Naive B cell (primary cell): ENCODE measurements at regions not wholly inside any gene's neighbourhood (a gene's known extent, or its start where the extent isn't known, plus 50 kb on each side); places are given as distances from the start of the nearest gene placed in this dataset.

ENCODE experiments used
- ATAC-seq, 2 donors: fragments of 150-1000 bp; cut with Tn5 transposase; 2 replicates each; pipeline ENCODE4 v1.10.0; 2021; ENCODE audit warnings: low read depth in 2 of 2, mild to moderate bottlenecking in 2 of 2, moderate library complexity in 2 of 2
- DNase-seq: peaks from one replicate; pipeline ENCODE4 v3.0.0; 2022
- H3K27ac Mint-ChIP-seq, 6 donors: one replicate each; pipeline ENCODE4 v1.8.0; 2020 to 2022; ENCODE audit warnings: mild to moderate bottlenecking in 6 of 6, mixed read lengths in 6 of 6, moderate library complexity in 5 of 6, inconsistent platforms in 2 of 6
- H3K27me3 Mint-ChIP-seq, 3 donors: one replicate each; pipeline ENCODE4 v1.8.0; 2021 to 2022; ENCODE audit warnings: mixed read lengths in 3 of 3, mild to moderate bottlenecking in 1 of 3
- H3K36me3 Mint-ChIP-seq, 2 donors: one replicate each; pipeline ENCODE4 v1.8.0; 2020 to 2022; ENCODE audit warnings: mixed read lengths in 2 of 2, inconsistent platforms in 1 of 2, mild to moderate bottlenecking in 1 of 2
- H3K4me1 Mint-ChIP-seq, 3 donors: one replicate each; pipeline ENCODE4 v1.8.0; 2020 to 2022; ENCODE audit warnings: mixed read lengths in 3 of 3, inconsistent platforms in 1 of 3, mild to moderate bottlenecking in 1 of 3, moderate library complexity in 1 of 3
- H3K4me3 Mint-ChIP-seq, 8 donors: one replicate each; pipeline ENCODE4 v1.8.0; 2020 to 2022; ENCODE audit warnings: mild to moderate bottlenecking in 8 of 8, mixed read lengths in 8 of 8, moderate library complexity in 8 of 8, inconsistent platforms in 2 of 8
- H3K9me3 Mint-ChIP-seq, 7 donors: one replicate each; pipeline ENCODE4 v1.8.0; 2020 to 2022; ENCODE audit warnings: mixed read lengths in 7 of 7, mild to moderate bottlenecking in 5 of 7, inconsistent platforms in 2 of 7, moderate library complexity in 1 of 7

DNA sequence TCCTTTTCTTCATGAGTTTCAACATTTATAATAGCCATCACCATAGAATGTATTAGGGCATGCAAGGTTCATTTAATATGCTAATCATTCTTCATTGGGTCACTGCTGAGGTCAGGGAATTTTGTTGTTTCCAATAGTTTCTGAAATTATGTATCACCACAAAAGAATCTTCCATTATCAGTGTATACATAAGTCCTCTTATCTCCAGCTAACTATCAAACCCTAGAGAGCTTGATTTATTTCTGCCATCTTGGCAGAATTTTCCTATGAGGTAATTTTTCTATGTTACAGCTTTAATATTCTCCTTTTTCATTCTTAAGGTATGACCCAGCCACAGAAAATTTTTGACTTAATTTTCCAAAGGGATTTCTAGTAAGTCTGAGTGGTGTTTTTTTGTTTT is 415.0 kb upstream of the SLITRK1 start:
- Mint-ChIP-seq H3K27me3 (no peaks in the 10 kb centered on the region), H3K9me3 (peaks cover 0 to 6% (median 0%) of the 10 kb centered on the region in 7 donors)
- no peak for ATAC-seq

DNA sequence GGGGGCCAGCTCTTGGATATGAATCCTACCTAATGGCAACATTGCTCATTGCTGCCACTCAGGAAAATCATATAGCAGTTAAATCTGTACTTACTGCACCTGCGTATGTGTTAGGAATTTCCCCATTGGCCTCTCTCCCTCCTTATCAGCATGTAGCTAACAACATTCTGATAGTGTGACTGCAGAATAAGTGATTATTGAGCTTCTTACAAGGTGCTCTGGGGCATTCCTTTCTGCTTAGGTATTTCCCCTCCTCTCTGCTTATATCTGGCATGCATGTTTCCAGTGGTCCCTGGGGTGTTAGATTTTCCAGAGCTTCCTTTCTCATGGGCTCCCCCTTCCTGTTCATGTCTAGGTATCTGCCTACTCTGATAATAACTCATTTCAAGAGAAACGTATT is 414.1 kb upstream of the SLITRK1 start:
- Mint-ChIP-seq H3K36me3 (no peaks in the 10 kb centered on the region), H3K27ac (no peak overlapping the region), H3K4me1 (no peaks in the 10 kb centered on the region), H3K27me3 (no peaks in the 10 kb centered on the region), H3K4me3 (no peak overlapping the region), H3K9me3 (peaks cover 0 to 6% (median 0%) of the 10 kb centered on the region in 7 donors)
- DNase-seq, result no peak
- no peak for ATAC-seq

More for the DNA sequence above, 415.0 kb upstream of the SLITRK1 start:
- no peak overlapping the region for H3K27ac Mint-ChIP-seq
- no peak overlapping the region for H3K4me3 Mint-ChIP-seq
- no peak for DNase-seq
- H3K36me3 Mint-ChIP-seq, result no peaks in the 10 kb centered on the region
- H3K4me1 Mint-ChIP-seq, result no peaks in the 10 kb centered on the region

DNA sequence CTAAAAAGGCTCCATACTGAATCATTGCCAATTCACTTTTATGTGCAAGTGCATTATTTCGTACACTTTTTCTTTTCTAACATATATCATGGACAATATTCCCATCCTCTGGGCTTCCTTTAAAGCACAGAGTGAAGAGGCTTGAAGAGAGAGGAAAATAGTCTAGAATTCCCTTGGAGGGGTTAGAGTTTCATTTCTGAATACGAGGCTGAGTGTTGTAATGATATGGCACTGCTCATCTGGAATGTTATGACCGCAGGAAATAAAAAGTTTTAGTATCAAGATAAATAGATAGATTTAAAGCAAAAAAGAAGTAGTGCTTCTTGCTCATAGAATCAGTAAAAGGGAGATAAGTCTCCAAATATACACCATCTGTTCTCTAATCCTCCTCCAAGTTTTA is 412.3 kb upstream of the SLITRK1 start:
- no peaks in the 10 kb centered on the region for H3K4me1 Mint-ChIP-seq
- no peaks in the 10 kb centered on the region for H3K36me3 Mint-ChIP-seq
- H3K4me3 Mint-ChIP-seq, result no peak overlapping the region
- no peak overlapping the region for H3K27ac Mint-ChIP-seq
- DNase-seq (no peak), ATAC-seq (no peak)
- H3K9me3 Mint-ChIP-seq, result peaks cover 0 to 4% (median 0%) of the 10 kb centered on the region in 7 donors
- H3K27me3 Mint-ChIP-seq, result no peaks in the 10 kb centered on the region

DNA sequence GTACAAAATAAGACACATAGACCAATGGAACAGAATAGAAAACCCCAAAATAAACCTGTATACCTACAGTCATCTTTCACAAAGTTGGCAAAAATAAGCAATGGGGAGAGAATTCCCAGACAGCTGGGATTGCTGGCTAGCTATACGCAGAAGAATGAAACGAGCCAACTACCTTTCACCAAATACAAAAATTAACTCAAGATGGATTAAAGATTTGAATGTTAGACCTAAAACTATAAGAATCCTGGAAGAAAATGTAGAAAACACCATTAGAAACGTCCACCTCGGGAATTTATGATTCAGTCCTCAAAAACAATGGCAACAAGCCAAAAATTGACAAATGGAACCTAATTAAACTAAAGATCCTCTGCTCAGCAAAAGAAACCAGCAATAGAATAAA is 408.1 kb upstream of the SLITRK1 start:
- H3K36me3 Mint-ChIP-seq, result no peaks in the 10 kb centered on the region
- no peak overlapping the region for H3K27ac Mint-ChIP-seq
- ATAC-seq (no peak), DNase-seq (no peak)
- H3K27me3 Mint-ChIP-seq, result no peaks in the 10 kb centered on the region
- peaks cover 0 to 5% (median 2%) of the 10 kb centered on the region in 7 donors for H3K9me3 Mint-ChIP-seq
- no peaks in the 10 kb centered on the region for H3K4me1 Mint-ChIP-seq
- no peak overlapping the region for H3K4me3 Mint-ChIP-seq

DNA sequence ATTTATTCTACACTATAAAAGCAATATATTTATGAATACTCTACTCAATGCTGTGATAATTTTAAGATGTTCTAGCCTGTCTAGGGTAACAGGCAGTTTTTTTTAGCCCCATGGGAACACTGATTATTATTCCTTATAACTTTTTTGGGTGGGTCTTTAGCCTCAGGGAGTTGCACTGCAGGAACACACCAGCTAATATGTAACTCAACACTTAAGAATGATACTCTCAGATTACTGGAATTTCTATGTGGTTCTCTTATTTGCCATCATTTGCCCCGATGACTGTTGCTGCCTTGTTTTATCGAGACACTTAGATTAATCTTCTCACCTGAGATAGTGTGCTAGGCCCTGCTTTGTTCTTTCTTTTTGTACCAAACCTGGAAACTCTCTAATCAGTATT is 396.9 kb upstream of the SLITRK1 start:
- ATAC-seq, result no peak
- Mint-ChIP-seq H3K27me3 (no peaks in the 10 kb centered on the region), H3K9me3 (peaks cover 0 to 5% (median 0%) of the 10 kb centered on the region in 7 donors), H3K4me1 (no peaks in the 10 kb centered on the region), H3K4me3 (no peak overlapping the region), H3K27ac (no peak overlapping the region), H3K36me3 (no peaks in the 10 kb centered on the region)
- no peak for DNase-seq

DNA sequence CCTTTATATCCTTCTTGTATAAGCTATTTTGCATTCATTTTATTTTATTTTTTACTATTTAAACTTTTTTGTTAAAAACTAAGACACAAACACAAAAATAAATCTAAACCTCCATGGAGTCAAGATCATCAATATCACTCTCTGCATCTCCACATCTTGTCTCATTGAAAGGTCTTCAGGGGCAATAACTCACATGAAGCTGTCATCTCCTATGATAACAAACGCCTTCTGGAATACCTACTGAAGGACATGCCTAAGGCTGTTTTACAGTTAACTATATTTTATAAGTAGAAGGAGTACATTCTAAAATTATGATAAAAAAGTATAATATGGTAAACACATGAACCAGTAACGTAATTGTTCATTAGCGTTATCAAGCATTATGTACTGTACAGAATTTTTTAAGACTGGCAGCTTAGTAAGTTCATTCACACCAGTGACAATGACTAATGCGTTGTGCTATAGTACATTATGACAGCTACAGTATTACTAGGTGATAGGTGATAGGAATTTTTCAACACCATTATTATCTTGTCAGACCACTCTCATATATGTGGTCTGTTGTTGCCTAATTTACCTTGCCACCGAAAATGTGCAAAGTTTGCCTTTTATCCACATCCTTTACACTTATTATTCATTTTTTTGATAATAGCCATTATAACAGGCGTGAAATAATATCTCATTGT is 390.7 kb upstream of the SLITRK1 start:
- no peak overlapping the region for H3K4me3 Mint-ChIP-seq

DNA sequence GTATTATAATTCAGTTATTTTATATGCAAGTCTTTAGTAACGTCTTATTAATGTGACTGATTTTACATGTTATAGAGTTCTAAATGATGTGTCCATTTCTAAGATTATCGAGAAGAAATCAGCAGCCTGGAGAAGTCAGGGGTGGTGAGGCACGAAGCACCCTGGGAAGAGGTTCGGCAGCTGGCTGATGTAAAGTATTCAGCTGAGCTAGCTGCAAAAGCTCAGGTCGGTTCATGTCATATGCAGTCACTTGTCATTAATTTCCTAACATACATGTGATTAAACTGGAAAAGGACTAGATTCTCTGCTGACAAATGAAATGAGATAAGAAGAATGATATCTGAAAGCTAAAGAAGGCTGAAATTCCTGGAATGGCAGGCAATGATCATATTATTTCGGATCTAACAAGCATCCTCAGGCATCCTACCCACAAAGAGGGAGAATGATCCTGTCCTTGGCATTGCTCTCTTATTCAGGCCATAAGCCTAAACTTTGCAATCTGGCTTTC is 383.0 kb upstream of the SLITRK1 start:
- DNase-seq, result no peak
- Mint-ChIP-seq H3K4me1 (no peaks in the 10 kb centered on the region), H3K36me3 (no peaks in the 10 kb centered on the region), H3K9me3 (peaks cover 0 to 5% (median 0%) of the 10 kb centered on the region in 7 donors), H3K27ac (no peak overlapping the region), H3K4me3 (no peak overlapping the region), H3K27me3 (no peaks in the 10 kb centered on the region)
- ATAC-seq, result no peak

More for the DNA sequence above, 390.7 kb upstream of the SLITRK1 start:
- no peak for DNase-seq
- H3K4me1 Mint-ChIP-seq, result no peaks in the 10 kb centered on the region
- ATAC-seq, result no peak
- peaks cover 0 to 5% (median 0%) of the 10 kb centered on the region in 7 donors for H3K9me3 Mint-ChIP-seq
- H3K36me3 Mint-ChIP-seq, result no peaks in the 10 kb centered on the region
- no peaks in the 10 kb centered on the region for H3K27me3 Mint-ChIP-seq
- H3K27ac Mint-ChIP-seq, result no peak overlapping the region

DNA sequence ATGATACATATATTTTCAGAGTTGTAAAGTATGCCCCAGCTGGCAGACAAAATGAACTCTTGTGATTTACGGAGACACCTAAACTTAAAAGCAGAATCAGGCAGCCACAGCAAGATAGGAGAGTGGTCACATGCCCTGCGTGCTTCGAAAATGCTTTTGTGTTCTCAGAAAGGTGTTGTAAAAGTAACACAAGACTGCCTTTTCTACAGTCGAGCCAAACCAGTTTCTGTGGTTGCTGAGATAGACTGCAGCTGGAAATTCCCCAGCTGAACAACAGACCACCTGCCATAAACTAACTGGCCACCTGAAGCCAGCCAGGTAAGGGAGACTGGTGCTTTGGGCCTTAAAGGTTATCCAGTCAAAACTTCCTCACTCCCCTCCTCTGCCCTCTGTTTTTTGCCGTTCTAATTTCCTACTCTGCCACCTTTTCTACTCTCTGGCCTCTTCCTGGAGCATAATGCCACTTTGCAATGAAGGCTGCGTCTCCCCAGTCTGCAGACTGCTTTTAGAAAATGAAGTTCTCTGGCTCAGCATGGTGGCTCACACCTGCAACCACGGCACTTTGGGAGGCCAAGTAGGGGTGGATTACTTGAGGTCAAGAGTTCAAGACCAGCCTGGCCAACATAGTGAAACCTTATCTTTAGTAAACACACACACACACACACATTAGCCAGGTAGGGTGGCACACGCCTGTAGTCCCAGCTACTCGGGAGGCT is 381.2 kb upstream of the SLITRK1 start:
- Mint-ChIP-seq H3K36me3 (no peaks in the 10 kb centered on the region), H3K27me3 (no peaks in the 10 kb centered on the region), H3K27ac (no peak overlapping the region), H3K9me3 (peaks cover 0 to 5% (median 0%) of the 10 kb centered on the region in 7 donors), H3K4me1 (no peaks in the 10 kb centered on the region), H3K4me3 (no peak overlapping the region)
- ATAC-seq (no peak), DNase-seq (no peak)

DNA sequence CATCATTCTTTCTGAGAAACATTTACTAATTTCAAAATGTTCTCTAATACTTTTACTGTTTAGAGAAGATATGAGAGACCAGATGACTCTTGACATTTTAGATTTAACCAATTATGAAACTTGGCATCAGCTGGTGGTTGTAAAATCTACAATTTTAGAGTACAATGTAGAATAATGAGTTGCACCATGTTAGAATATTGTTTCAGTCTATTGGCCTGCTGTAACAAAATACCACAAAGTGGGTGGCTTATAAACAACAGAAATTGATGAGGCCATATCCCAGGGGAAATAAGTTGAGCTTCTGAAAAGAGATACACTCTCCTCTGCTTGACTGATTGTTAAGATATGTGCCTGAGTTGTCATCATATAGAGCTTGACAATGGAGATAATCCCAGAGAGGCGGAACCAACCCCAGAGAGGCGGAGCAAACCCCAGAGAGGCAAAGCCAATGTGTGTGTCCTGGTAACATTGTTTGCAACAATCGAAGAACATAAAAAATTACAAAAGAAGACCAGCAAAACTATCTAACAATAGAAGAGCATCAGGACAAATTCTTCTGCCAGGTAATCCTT is 373.0 kb upstream of the SLITRK1 start:
- no peak for ATAC-seq
- no peak for DNase-seq
- Mint-ChIP-seq H3K9me3 (peaks cover 0 to 24% (median 9%) of the 10 kb centered on the region in 7 donors), H3K4me3 (peak overlapping the region in 1 of 8 donors; percentile 1), H3K4me1 (no peaks in the 10 kb centered on the region), H3K36me3 (no peaks in the 10 kb centered on the region), H3K27ac (no peak overlapping the region), H3K27me3 (no peaks in the 10 kb centered on the region)

DNA sequence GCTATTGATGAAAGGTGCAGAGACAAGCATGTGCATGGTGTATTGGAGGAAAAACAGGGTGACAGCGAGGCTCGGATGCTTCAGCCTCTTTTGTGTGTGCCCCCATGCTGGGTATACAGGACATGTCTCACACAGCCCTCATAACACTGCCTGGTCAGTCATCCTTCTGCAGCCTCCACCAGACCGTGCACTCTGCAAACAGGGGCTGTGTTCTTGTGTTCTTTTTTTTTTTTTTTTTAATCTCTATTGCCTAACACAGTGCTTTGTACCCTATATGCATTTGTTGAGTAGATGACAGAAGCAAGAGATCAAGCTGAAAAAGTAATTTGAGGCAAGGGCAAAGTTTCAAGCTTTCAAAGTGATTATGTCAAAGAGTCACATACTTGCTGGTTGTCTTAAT is 367.2 kb upstream of the SLITRK1 start:
- Mint-ChIP-seq H3K27me3 (no peaks in the 10 kb centered on the region), H3K36me3 (no peaks in the 10 kb centered on the region), H3K4me3 (no peak overlapping the region), H3K4me1 (no peaks in the 10 kb centered on the region), H3K9me3 (peaks cover 0 to 24% (median 7%) of the 10 kb centered on the region in 7 donors), H3K27ac (no peak overlapping the region)
- no peak for DNase-seq
- ATAC-seq, result no peak

DNA sequence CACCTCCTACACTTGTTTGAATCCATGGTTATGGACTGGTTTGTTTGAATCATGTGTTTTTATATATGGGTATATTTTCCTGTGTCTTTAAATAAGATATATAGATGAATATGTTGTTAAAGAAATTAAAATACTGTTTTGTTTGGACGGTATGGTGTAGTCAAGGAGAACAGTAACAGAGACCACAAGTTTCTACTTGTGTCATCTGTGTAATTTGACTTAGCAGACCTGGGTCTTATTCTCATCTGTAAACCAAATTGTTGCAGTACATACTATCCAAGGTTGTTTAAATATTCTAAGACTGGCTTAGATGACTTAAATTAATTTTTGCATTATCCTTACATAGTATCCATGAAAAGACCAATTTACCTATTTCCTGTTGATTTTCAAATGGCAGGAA is 361.1 kb upstream of the SLITRK1 start:
- Mint-ChIP-seq H3K9me3 (peaks cover 0 to 2% (median 0%) of the 10 kb centered on the region in 7 donors), H3K27ac (no peak overlapping the region), H3K4me1 (no peaks in the 10 kb centered on the region), H3K27me3 (no peaks in the 10 kb centered on the region), H3K36me3 (no peaks in the 10 kb centered on the region), H3K4me3 (no peak overlapping the region)
- ATAC-seq (no peak), DNase-seq (no peak)

DNA sequence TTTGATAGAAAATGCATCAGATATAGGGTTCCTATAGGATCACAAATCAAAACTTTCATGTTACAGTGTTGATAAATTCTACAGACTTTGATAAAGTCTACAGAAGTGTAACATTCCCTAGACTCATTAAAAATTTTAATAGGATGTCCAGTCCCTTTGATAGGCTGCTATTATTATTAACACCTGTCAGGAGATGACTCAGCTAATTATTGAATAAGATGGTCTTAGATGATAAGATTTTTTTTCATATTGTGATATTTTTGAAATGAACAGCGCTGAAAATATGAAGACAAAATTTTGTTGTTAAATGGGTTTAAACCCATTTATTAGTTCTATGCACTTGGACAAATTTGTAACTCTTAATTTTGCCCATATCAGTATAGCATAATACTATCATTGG is 356.8 kb upstream of the SLITRK1 start:
- DNase-seq (no peak), ATAC-seq (no peak)
- Mint-ChIP-seq H3K27ac (no peak overlapping the region), H3K4me3 (no peak overlapping the region), H3K27me3 (no peaks in the 10 kb centered on the region), H3K9me3 (peaks cover 0 to 2% (median 0%) of the 10 kb centered on the region in 7 donors), H3K4me1 (no peaks in the 10 kb centered on the region), H3K36me3 (no peaks in the 10 kb centered on the region)

DNA sequence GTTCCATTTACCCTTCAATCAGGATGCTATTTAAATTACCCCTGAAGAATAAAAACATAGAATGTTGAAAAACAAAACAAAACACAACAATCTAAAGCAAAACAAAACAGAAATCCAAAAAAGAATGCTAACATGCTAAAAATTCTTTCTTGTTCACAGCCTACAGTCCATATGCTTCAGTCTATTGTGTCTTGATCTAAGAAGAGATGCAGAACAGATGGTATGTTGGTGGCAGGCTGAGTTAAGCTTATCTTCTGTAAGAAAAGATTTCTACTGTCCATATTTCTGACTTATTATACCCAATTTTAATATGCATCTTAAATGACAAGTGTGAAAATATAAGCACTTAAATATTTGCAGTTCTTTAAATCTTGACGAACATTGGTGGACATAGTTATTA is 356.1 kb upstream of the SLITRK1 start:
- DNase-seq, result no peak
- Mint-ChIP-seq H3K9me3 (peaks cover 0 to 2% (median 0%) of the 10 kb centered on the region in 7 donors), H3K27me3 (no peaks in the 10 kb centered on the region), H3K4me3 (no peak overlapping the region), H3K27ac (no peak overlapping the region), H3K36me3 (no peaks in the 10 kb centered on the region), H3K4me1 (no peaks in the 10 kb centered on the region)
- no peak for ATAC-seq

DNA sequence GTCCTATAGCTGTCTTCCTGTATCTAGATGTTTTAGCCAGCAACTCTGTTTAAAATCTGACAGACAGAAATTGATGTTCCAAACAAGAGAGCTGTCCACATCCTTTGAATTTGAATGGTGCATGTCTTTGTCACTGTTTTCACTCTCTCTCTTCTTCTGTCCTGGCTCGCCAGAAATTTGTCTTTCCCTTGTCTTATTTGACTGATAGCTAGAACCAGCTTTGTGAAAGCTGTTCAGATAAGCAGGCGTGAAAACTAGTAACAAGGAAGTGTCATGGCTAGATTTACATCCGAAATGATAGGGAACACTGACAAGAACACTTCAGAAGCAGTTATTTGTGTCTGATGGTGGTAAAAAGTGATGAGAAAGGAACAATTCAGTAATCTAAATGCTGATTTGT is 354.9 kb upstream of the SLITRK1 start:
- Mint-ChIP-seq H3K4me3 (no peak overlapping the region), H3K36me3 (no peaks in the 10 kb centered on the region), H3K27me3 (no peaks in the 10 kb centered on the region), H3K9me3 (peaks cover 0 to 2% (median 0%) of the 10 kb centered on the region in 7 donors), H3K4me1 (no peaks in the 10 kb centered on the region), H3K27ac (no peak overlapping the region)
- no peak for DNase-seq
- no peak for ATAC-seq
